Esophagus muscularis mucosa (tissue), 3 donors: ENCODE measurements at regions not wholly inside any gene's neighbourhood (a gene's known extent, or its start where the extent isn't known, plus 50 kb on each side); places are given as distances from the start of the nearest gene placed in this dataset.

ENCODE experiments used
- EP300 ChIP-seq: sonication (generic); formaldehyde crosslinking; IDR thresholded peaks from one replicate; pipeline ENCODE4 v1.6.1; 2017; ENCODE audit warnings: antibody characterized with exemption
- TF ChIP-seq, protein P1 (sequence below), 3 experiments: fragments of 200-600 bp in 2 of 3; fragments of 450-650 bp in 1 of 3; sonication (generic) in 2 of 3; IDR thresholded peaks; one replicate each; pipeline ENCODE4 v1.5.1; 2017 to 2019; ENCODE audit warnings: antibody characterized with exemption in 3 of 3, mild to moderate bottlenecking in 2 of 3, moderate library complexity in 1 of 3

DNA sequence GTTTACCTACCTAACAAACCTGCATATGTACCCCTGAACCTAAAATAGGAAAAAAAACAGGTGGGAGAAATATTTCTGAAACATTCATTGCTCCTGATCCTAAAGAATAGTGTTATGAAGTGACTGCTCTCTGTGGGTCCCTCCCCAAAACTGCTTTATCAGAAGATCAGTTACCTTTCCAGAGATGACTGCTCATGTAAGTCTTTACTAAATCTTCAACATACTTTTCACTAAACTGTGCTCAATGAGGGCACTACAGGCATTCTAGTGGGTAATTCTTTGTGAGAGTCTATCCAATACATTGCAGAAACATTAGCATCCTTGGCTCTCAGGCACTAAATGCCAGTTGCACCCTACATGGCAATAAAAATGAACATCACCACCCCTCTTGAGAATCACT, 189.3 kb upstream of the STK17B start:
- TF ChIP-seq, protein P1, sequence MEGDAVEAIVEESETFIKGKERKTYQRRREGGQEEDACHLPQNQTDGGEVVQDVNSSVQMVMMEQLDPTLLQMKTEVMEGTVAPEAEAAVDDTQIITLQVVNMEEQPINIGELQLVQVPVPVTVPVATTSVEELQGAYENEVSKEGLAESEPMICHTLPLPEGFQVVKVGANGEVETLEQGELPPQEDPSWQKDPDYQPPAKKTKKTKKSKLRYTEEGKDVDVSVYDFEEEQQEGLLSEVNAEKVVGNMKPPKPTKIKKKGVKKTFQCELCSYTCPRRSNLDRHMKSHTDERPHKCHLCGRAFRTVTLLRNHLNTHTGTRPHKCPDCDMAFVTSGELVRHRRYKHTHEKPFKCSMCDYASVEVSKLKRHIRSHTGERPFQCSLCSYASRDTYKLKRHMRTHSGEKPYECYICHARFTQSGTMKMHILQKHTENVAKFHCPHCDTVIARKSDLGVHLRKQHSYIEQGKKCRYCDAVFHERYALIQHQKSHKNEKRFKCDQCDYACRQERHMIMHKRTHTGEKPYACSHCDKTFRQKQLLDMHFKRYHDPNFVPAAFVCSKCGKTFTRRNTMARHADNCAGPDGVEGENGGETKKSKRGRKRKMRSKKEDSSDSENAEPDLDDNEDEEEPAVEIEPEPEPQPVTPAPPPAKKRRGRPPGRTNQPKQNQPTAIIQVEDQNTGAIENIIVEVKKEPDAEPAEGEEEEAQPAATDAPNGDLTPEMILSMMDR (IDR thresholded peaks at IDR 0.05): no peak
- no peak for TF ChIP-seq EP300
